Activated naive CD4-positive, alpha-beta T cell treated with anti-CD3 and anti-CD28 coated beads, Interleukin-2, amount 50 U/mL, for 24 hours (primary cell): ENCODE measurements at regions not wholly inside any gene's neighbourhood (a gene's known extent, or its start where the extent isn't known, plus 50 kb on each side); places are given as distances from the start of the nearest gene placed in this dataset.
"Not testable (repeated sequence)": the region's sequence is repeated elsewhere in the genome, so short reads cannot be mapped to it uniquely, and the experiment has no call there.

ENCODE experiments used
- H3K27ac Mint-ChIP-seq: one replicate; pipeline ENCODE4 v1.8.0; 2021; ENCODE audit warnings: mild to moderate bottlenecking, mixed read lengths
- H3K27me3 Mint-ChIP-seq: one replicate; pipeline ENCODE4 v1.8.0; 2021; ENCODE audit warnings: mixed read lengths
- H3K36me3 Mint-ChIP-seq: one replicate; pipeline ENCODE4 v1.8.0; 2021; ENCODE audit warnings: mixed read lengths
- H3K4me1 Mint-ChIP-seq: one replicate; pipeline ENCODE4 v1.8.0; 2021; ENCODE audit warnings: mixed read lengths
- H3K4me3 Mint-ChIP-seq: one replicate; pipeline ENCODE4 v1.8.0; 2021; ENCODE audit warnings: mild to moderate bottlenecking, mixed read lengths
- H3K9me3 Mint-ChIP-seq: one replicate; pipeline ENCODE4 v1.8.0; 2021; ENCODE audit warnings: mixed read lengths

DNA sequence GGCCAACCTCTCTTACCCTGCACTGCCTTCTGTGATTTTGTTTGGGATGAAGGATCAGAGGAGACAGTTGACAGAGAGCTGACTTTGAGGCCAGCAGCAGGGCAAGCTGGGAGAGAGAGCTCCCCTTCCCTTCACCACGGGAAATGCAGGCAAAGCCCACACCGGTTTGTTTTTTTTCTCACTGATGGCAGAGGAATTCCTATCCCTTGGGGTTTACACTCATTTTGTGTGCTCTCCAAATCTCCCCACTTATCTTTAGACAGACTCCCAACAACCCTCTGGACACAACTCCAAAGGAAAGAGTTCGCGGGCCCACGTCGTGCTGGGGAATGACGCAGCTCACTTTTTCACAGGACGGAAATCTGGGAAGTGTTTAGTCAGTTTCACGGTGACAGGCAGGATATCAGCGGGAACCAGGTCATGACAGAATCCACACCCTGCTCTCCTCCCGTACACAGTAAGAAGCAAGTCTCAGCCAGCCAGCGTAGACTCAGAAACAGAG is 68.3 kb upstream of the FAM171A1 start:
- H3K9me3 Mint-ChIP-seq = no peaks in the 10 kb centered on the region
- no peak overlapping the region for H3K4me3 Mint-ChIP-seq
- H3K36me3 Mint-ChIP-seq = peaks cover 2% of the 10 kb centered on the region
- peaks cover 19% of the 10 kb centered on the region for H3K27me3 Mint-ChIP-seq
- H3K4me1 Mint-ChIP-seq = peaks cover 12% of the 10 kb centered on the region
- H3K27ac Mint-ChIP-seq = no peak overlapping the region

DNA sequence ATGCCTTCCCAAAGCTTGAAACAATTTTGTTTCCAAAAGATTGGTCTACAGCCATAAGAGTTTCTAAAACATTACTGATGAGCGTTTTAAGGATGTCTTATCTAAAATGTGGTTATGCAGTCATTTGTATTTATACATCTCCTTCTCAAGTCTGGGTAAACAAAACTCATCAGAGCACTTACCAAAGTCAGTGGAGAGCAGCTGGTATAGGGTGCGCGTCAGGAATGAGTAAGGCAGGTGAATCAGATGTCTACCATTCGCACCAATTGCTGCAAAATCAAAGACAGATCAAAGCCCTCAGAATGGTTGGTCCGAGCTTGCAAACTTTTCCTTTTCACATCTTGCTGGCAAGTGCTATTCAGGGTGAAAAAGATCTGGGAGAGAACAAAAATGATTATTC is 65.6 kb upstream of the FAM171A1 start:
- H3K4me1 Mint-ChIP-seq = peaks cover 18% of the 10 kb centered on the region
- no peak overlapping the region for H3K4me3 Mint-ChIP-seq
- no peak overlapping the region for H3K27ac Mint-ChIP-seq
- peaks cover 23% of the 10 kb centered on the region for H3K27me3 Mint-ChIP-seq
- H3K36me3 Mint-ChIP-seq = peaks cover 2% of the 10 kb centered on the region
- no peaks in the 10 kb centered on the region for H3K9me3 Mint-ChIP-seq

DNA sequence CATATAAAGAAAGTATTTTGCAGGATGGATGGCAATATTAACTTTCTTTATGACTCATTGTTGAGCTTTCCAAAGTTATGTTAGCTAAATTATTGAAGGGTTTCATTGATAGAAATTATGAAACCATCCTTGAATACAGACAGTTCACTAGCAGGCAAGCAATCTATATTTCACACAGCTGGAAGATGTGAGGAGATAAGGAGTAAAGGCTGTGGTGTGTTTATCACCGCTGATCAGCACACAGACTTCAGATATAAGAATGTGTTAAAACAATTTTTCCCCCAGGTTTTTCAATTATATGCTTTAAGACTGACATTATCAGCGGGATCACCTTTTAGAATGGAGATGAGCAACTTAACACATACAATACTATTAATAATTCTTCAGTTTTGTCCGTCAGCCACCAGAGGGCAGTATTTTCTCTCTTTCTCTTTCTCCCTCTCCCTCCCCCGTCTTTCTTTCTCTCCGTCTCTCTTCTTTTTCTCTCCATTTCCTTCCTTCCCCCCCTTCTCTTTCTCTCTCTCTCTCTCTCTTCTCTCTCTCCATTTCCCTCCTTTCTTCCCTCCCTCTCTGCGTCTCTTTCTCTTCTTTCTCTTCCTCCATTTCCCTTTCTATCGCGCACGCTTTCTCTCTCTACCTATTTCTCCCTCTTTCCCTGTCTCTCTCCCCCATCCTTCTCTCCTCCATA is 62.9 kb upstream of the FAM171A1 start:
- Mint-ChIP-seq H3K27ac (no peak overlapping the region), H3K4me3 (peak overlapping the region; percentile 82), H3K9me3 (no peaks in the 10 kb centered on the region), H3K4me1 (peaks cover 11% of the 10 kb centered on the region), H3K36me3 (peaks cover 2% of the 10 kb centered on the region), H3K27me3 (peaks cover 18% of the 10 kb centered on the region)

DNA sequence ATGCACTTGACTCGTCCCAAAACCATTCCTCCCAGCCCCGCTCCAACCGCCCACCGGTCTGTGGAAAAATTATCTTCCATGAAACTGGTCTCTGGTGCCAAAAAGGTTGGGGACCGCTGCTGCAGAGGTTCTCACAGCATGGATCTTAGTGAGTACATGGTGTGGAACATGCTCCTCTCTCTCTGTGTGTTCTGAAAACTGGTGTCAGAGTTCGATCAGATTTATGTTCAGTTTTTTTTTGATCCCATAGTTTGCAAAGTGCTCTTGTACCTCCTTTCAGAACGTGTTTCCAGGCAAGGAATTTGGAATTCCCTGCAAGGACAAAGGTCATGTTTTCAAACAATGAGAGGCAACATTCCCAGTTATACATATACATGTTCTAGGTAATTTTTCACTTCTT is 61.2 kb upstream of the FAM171A1 start:
- peaks cover 11% of the 10 kb centered on the region for H3K4me1 Mint-ChIP-seq
- H3K4me3 Mint-ChIP-seq = no peak overlapping the region
- H3K9me3 Mint-ChIP-seq = no peaks in the 10 kb centered on the region
- no peak overlapping the region for H3K27ac Mint-ChIP-seq
- peaks cover 18% of the 10 kb centered on the region for H3K27me3 Mint-ChIP-seq
- no peaks in the 10 kb centered on the region for H3K36me3 Mint-ChIP-seq

DNA sequence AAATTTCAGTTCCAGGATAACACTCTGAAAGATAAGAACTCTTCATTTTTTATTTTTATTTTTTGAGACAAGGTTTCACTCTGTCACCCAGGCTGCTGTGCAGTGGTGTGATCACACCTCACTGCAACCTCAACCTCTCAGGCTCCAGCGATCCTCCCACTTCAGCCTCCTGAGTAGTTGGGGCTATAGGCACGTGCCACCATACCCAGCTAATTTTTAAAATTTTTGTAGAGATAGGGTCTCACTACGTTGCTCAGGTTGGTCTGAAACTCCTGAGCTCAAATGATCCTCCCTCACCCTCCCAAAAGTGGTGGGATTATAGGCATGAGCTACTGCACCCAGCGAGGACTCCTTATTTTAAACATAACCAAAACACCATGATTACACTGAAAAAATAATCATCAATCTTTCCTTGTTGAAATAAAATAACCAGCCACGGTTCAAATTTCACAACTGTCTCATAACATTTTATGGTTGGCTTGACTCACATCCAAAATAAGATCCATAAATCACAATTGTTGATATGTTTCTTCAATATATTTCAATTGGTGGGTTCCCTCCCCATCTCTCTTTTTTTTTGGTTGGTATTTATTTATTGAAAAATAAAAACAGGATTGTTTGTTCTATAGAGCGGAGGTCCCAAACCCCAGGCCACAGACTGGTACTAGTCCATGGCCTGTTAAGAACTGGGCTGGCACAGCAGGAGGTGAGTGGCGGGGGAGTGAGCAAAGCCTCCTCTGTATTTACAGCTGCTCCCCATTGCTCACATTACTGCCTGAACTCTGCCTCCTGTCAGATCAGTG is 60.1 kb upstream of the FAM171A1 start:
- Mint-ChIP-seq H3K27me3 (peaks cover 12% of the 10 kb centered on the region), H3K9me3 (no peaks in the 10 kb centered on the region), H3K36me3 (no peaks in the 10 kb centered on the region), H3K4me1 (peaks cover 11% of the 10 kb centered on the region), H3K27ac (no peak overlapping the region), H3K4me3 (no peak overlapping the region)

DNA sequence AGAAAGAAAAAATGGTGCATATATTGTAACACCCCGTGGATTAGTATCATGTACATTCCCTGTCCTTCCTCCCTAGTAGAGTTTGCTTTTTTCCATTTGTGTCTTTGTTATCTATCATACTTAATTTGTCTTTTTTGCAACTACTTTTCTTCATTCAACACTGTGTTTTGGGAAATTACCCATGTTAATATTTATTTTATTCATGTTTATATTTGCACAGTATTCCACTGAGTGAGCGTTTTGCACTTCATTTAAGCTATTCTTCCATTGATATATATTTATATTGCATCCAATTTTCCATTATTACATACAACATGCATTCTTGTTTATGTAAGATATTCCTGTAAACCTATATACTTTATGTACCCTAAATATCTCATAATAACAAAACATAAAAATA is 57.6 kb upstream of the FAM171A1 start:
- no peaks in the 10 kb centered on the region for H3K9me3 Mint-ChIP-seq
- H3K36me3 Mint-ChIP-seq = no peaks in the 10 kb centered on the region
- no peak overlapping the region for H3K27ac Mint-ChIP-seq
- H3K4me3 Mint-ChIP-seq = no peak overlapping the region
- peaks cover 7% of the 10 kb centered on the region for H3K27me3 Mint-ChIP-seq
- H3K4me1 Mint-ChIP-seq = no peaks in the 10 kb centered on the region

DNA sequence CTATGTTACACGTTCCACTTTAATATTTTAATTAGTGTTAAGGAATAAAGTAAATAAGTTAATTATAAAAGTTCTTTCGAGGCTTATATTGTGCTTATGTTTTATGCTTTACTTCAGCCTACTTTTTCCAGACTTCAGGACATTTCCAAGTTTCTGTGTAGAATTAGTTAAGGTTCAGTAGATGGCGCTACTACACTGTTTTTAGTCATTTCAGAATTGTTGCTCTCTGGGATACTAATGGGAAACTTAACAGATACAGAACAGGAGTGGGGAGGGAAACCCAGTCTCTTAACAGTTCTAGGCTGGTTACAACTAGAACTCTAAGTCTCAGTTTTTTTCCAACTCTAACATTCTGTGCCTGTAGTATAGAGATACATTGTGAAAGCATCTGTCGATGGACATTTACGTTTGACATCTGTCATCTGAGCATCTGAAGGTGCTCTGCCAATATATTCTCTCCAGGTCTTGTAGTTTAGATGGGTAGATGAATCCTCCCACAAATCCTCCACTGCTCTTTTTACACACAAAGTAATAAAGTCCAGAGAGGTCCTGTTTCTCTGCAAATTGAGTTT is 56.8 kb upstream of the FAM171A1 start:
- H3K4me1 Mint-ChIP-seq = no peaks in the 10 kb centered on the region
- no peak overlapping the region for H3K27ac Mint-ChIP-seq
- H3K27me3 Mint-ChIP-seq = peaks cover 7% of the 10 kb centered on the region
- no peak overlapping the region for H3K4me3 Mint-ChIP-seq
- H3K36me3 Mint-ChIP-seq = no peaks in the 10 kb centered on the region
- no peaks in the 10 kb centered on the region for H3K9me3 Mint-ChIP-seq

DNA sequence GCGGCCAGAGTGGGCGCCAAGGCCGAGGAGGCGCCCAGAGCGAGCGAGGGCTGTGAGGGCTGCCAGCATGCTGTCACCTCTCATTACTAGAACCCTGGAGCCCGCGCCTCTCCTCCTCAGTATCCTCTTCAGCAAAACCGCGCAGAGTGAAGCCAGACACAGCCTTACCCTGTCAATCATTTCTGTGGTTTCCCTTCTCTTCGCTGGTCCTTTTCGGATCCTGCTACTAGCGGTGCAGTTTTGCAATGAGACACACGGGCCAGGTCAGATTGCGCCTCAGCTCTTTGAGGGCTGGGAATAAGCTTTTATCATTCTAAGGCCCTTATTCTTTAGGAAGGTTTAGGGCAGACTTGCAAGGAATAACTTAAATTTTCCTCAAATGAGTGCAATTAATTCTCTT is 55.5 kb upstream of the FAM171A1 start:
- H3K27me3 Mint-ChIP-seq = peaks cover 6% of the 10 kb centered on the region
- H3K9me3 Mint-ChIP-seq = peaks cover 3% of the 10 kb centered on the region
- H3K4me1 Mint-ChIP-seq = no peaks in the 10 kb centered on the region
- H3K27ac Mint-ChIP-seq = no peak overlapping the region
- no peak overlapping the region for H3K4me3 Mint-ChIP-seq
- no peaks in the 10 kb centered on the region for H3K36me3 Mint-ChIP-seq

DNA sequence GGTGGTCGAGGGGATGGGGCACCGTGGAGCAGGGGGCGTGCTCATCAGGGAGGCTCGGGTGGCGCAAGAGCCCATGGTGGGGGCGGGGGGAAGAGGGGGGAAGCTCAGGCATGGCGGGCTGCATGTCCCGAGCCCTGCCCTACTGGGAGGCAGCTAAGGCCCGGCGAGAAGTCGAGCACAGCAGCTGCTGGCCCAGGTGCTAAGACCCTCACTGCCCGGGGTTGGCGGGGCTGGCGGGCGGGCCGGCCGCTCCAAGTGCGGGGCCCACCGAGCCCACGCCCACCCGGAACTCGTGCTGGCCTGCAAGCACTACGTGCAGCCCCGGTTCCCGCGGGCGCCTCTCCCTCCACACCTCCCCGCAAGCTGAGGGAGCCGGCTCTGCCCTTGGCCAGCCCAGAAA is 55.0 kb upstream of the FAM171A1 start:
- Mint-ChIP-seq H3K27me3 (peaks cover 6% of the 10 kb centered on the region), H3K4me1 (no peaks in the 10 kb centered on the region), H3K27ac (no peak overlapping the region), H3K9me3 (peaks cover 3% of the 10 kb centered on the region), H3K36me3 (no peaks in the 10 kb centered on the region), H3K4me3 (no peak overlapping the region)

DNA sequence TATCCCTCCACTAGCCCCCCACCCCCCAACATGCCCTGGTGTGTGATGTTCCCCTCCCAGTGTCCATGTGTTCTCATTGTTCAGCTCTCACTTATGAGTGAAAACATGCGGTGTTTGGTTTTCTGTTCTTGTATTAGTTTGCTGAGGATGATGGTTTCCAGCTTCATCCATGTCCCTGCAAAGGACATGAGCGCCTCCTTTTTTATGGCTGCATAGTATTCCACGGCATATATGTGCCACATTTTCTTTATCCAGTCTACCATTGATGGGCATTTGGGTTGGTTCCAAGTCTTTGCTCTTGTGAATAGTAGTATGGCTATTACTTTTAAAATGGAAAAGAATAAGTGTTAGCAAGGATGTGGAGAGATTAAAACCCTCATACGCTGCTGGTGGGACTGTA is 50.8 kb upstream of the FAM171A1 start:
- not testable (repeated sequence) for H3K27ac Mint-ChIP-seq, H3K9me3 Mint-ChIP-seq, H3K4me3 Mint-ChIP-seq, H3K4me1 Mint-ChIP-seq, H3K36me3 Mint-ChIP-seq, H3K27me3 Mint-ChIP-seq
